HEK293 (cell line): ENCODE measurements at regions not wholly inside any gene's neighbourhood (a gene's known extent, or its start where the extent isn't known, plus 50 kb on each side); places are given as distances from the start of the nearest gene placed in this dataset.
"Not testable (repeated sequence)": the region's sequence is repeated elsewhere in the genome, so short reads cannot be mapped to it uniquely, and the experiment has no call there.

Experiments used
- CTCF ChIA-PET: fragments of 350-600 bp; formaldehyde crosslinking; extraction: SDS; loops from one replicate; lab custom pipeline; 2021; ENCODE audit warnings: antibody characterized with exemption; lab: Yijun Ruan, JAX
- POLR2A ChIA-PET: fragments of 300-600 bp; formaldehyde crosslinking; extraction: SDS; loops from one replicate; lab custom pipeline; 2020; ENCODE audit warnings: antibody characterized with exemption, inconsistent platforms; lab: Yijun Ruan, JAX
- H3K27ac ChIP-seq: fragments of 200-500 bp; sonication (Bioruptor generic); 2 replicates; pipeline ENCODE4 v1.5.1; 2014; ENCODE audit warnings: low read depth, low read length, control low read depth, inconsistent platforms; ENCODE audit errors: extremely low read depth
- H3K36me3 ChIP-seq, 2 experiments: fragments of 200-500 bp in 1 of 2; sonication (Bioruptor generic) in 1 of 2; 1 replicate in 1 of 2; 2 replicates in 1 of 2; pipeline ENCODE4 v1.5.1; 2014 to 2017; ENCODE audit warnings: inconsistent platforms in 2 of 2, low read length in 2 of 2; ENCODE audit not compliant: control insufficient read depth in 2 of 2, insufficient read depth in 1 of 2
- H3K4me1 ChIP-seq: fragments of 200-500 bp; sonication (Bioruptor generic); 2 replicates; pipeline ENCODE4 v1.5.1; 2014; ENCODE audit warnings: mild to moderate bottlenecking, low read length, inconsistent platforms; ENCODE audit not compliant: control insufficient read depth, insufficient read depth
- H3K4me3 ChIP-seq: 2 replicates; pipeline ENCODE4 v1.5.1; 2011; ENCODE audit warnings: low read depth, mild to moderate bottlenecking, control low read depth, low read length, moderate library complexity
- H3K9me3 ChIP-seq: fragments of 200-500 bp; sonication (Bioruptor generic); 2 replicates; pipeline ENCODE4 v1.5.1; 2014; ENCODE audit warnings: low read depth, low read length, inconsistent platforms; ENCODE audit not compliant: control insufficient read depth, insufficient read depth
- KLF9 ChIP-seq: fragments of 450-650 bp; formaldehyde crosslinking; IDR thresholded peaks from 2 replicates; pipeline ENCODE4 v1.5.1; 2016; ENCODE audit warnings: missing biosample characterization, missing genetic modification characterization, low read depth
- SALL2 ChIP-seq: fragments of 450-650 bp; formaldehyde crosslinking; IDR thresholded peaks from 2 replicates; pipeline ENCODE4 v1.5.0; 2017; ENCODE audit warnings: missing biosample characterization, mild to moderate bottlenecking, missing genetic modification characterization, borderline replicate concordance
- ZBTB26 ChIP-seq: fragments of 450-650 bp; formaldehyde crosslinking; optimal IDR thresholded peaks from 2 replicates; pipeline ENCODE3; 2016; ENCODE audit warnings: missing biosample characterization, mild to moderate bottlenecking, missing genetic modification characterization
- ZBTB48 ChIP-seq: fragments of 450-650 bp; formaldehyde crosslinking; IDR thresholded peaks from 2 replicates; pipeline ENCODE4 v1.5.1; 2016; ENCODE audit warnings: missing biosample characterization, missing genetic modification characterization
- ZFHX2 ChIP-seq: fragments of 450-650 bp; formaldehyde crosslinking; conservative IDR thresholded peaks from 2 replicates; pipeline ENCODE4 v1.5.1; 2016; ENCODE audit warnings: missing biosample characterization, missing genetic modification characterization
- ZNF211 ChIP-seq: fragments of 450-650 bp; formaldehyde crosslinking; IDR thresholded peaks from 2 replicates; pipeline ENCODE4 v1.5.1; 2016; ENCODE audit warnings: low read depth, missing biosample characterization, missing genetic modification characterization
- ZNF214 ChIP-seq: fragments of 450-650 bp; formaldehyde crosslinking; IDR thresholded peaks from 2 replicates; pipeline ENCODE4 v1.5.1; 2017; ENCODE audit warnings: missing biosample characterization, mild to moderate bottlenecking, missing genetic modification characterization, borderline replicate concordance
- ZNF221 ChIP-seq: fragments of 450-650 bp; formaldehyde crosslinking; IDR thresholded peaks from 2 replicates; pipeline ENCODE4 v1.5.1; 2017; ENCODE audit warnings: missing biosample characterization, missing genetic modification characterization, borderline replicate concordance
- ZNF274 ChIP-seq, 2 experiments: fragments of 200-500 bp in 1 of 2; fragments of 450-650 bp in 1 of 2; sonication (Bioruptor generic) in 1 of 2; formaldehyde crosslinking in 1 of 2; IDR thresholded peaks; 2 replicates each; pipeline versions ENCODE4 v1.5.1 to v1.6.1; 2014 to 2016; ENCODE audit warnings: borderline replicate concordance in 1 of 2, inconsistent platforms in 1 of 2, low read length in 1 of 2, missing biosample characterization in 1 of 2, missing genetic modification characterization in 1 of 2
- ZNF580 ChIP-seq: fragments of 450-650 bp; formaldehyde crosslinking; IDR thresholded peaks from 2 replicates; pipeline ENCODE4 v1.5.1; 2016; ENCODE audit warnings: missing biosample characterization, missing genetic modification characterization
- ZNF621 ChIP-seq: fragments of 450-650 bp; formaldehyde crosslinking; IDR thresholded peaks from 2 replicates; pipeline ENCODE4 v1.5.1; 2017; ENCODE audit warnings: missing biosample characterization, missing genetic modification characterization
- TF ChIP-seq, protein P1 (sequence below): fragments of 450-650 bp; formaldehyde crosslinking; IDR thresholded peaks from 2 replicates; pipeline ENCODE4 v1.5.1; 2016; ENCODE audit warnings: missing biosample characterization, missing genetic modification characterization
- TF ChIP-seq, protein P2 (sequence below): fragments of 450-650 bp; formaldehyde crosslinking; IDR thresholded peaks from 2 replicates; pipeline ENCODE4 v1.5.1; 2017; ENCODE audit warnings: missing biosample characterization, missing genetic modification characterization

DNA sequence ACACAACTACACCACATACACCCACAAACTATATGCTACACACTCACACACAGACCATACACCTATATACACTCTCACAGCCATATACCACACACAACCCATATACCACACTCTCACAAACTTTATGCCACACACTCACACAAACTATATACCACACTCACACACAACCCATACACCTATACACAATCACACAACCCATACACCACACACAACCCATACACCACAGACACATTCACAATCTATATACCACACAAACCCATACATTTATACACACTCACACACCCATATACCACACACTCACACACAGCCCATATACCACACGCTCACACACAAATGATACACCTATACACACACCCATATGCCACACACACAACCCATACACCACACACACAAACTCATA is 163.3 kb downstream of the TMEM121 start:
- CTCF ChIA-PET, result no interaction called here
- Histone ChIP-seq H3K36me3 (no peaks in the 10 kb centered on the region), H3K4me1 (no peaks in the 10 kb centered on the region), H3K27ac (no peak overlapping the region), H3K9me3 (no peaks in the 10 kb centered on the region), H3K4me3 (no peak overlapping the region)
- POLR2A ChIA-PET, result no interaction called here
- TF ChIP-seq ZNF214, result no peak
- peak; percentile 100 for TF ChIP-seq ZNF211 (tag by site-specific recombination)

GRCh38 chr14:105690671-105691070 is 164.3 kb downstream of the TMEM121 start:
- no peak overlapping the region for H3K27ac ChIP-seq
- H3K4me1 ChIP-seq, result no peaks in the 10 kb centered on the region
- H3K36me3 ChIP-seq, result no peaks in the 10 kb centered on the region
- TF ChIP-seq ZNF621 (0 out of 2 replicates have a peak, but pooled peaks have one; percentile 53), ZNF580 (0 out of 2 replicates have a peak, but pooled peaks have one; percentile 9), ZBTB48 (tag by site-specific recombination) (no peak), ZNF221 (tag by site-specific recombination) (no peak), ZBTB26 (peak; percentile 7), ZNF274 (IDR thresholded peaks at IDR 0.05; ENCODE audit: low read length) (no peak), ZNF274 (tag by site-specific recombination; IDR thresholded peaks at IDR 0.05; ENCODE audit: borderline replicate concordance) (0 out of 2 replicates have a peak, but pooled peaks have one; percentile 33), KLF9 (tag by site-specific recombination) (no peak), SALL2 (peak; percentile 60), ZFHX2 (tag by site-specific recombination) (0 out of 2 replicates have a peak, but pooled peaks have one; percentile 23)
- TF ChIP-seq, protein P1, sequence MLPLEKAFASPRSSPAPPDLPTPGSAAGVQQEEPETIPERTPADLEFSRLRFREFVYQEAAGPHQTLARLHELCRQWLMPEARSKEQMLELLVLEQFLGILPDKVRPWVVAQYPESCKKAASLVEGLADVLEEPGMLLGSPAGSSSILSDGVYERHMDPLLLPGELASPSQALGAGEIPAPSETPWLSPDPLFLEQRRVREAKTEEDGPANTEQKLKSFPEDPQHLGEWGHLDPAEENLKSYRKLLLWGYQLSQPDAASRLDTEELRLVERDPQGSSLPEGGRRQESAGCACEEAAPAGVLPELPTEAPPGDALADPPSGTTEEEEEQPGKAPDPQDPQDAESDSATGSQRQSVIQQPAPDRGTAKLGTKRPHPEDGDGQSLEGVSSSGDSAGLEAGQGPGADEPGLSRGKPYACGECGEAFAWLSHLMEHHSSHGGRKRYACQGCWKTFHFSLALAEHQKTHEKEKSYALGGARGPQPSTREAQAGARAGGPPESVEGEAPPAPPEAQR (tag by site-specific recombination), result 0 out of 2 replicates have a peak, but pooled peaks have one; percentile 56
- TF ChIP-seq, protein P2, sequence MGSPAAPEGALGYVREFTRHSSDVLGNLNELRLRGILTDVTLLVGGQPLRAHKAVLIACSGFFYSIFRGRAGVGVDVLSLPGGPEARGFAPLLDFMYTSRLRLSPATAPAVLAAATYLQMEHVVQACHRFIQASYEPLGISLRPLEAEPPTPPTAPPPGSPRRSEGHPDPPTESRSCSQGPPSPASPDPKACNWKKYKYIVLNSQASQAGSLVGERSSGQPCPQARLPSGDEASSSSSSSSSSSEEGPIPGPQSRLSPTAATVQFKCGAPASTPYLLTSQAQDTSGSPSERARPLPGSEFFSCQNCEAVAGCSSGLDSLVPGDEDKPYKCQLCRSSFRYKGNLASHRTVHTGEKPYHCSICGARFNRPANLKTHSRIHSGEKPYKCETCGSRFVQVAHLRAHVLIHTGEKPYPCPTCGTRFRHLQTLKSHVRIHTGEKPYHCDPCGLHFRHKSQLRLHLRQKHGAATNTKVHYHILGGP, result peak; percentile 39; the same call in 1 of the 2 replicates
- no peak overlapping the region for H3K4me3 ChIP-seq
- ChIA-PET CTCF (no interaction called here), POLR2A (no interaction called here)
- H3K9me3 ChIP-seq, result no peaks in the 10 kb centered on the region

- H3K27ac ChIP-seq, H3K36me3 ChIP-seq, H3K4me1 ChIP-seq, POLR2A ChIA-PET, CTCF ChIA-PET, H3K9me3 ChIP-seq, H3K4me3 ChIP-seq: not testable (repeated sequence)
These were observed 165.1 kb downstream of the TMEM121 start for GRCh38 chr14:105691321-105692109.

DNA sequence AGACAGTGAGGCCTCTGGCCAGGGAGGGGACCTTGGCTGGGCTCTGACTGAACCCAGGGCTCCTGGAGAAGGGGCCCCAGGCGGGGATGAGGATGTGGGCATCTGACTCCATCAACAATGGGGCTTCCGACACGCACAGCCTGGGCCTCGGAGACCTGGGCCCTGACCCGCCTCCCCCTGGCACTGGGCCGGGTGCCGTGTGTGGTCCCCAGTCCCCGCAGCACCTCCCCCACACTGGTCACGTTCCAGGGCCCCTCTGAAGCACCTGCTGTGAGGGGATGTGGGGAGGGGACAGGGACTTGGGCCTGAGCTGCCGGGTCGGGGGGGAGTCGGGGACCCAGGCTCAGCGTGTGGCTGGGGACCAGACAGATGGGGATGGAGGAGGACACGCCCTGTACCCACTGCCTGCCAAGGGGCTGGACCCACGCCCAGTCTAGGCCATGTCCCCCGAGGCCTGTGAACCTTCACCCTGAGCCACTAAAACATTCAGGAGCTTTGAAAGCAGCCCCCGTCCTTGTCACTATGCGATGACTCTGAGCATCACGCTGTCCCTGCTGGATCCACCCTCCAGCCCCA is 165.8 kb downstream of the TMEM121 start:
- H3K27ac ChIP-seq, H3K4me1 ChIP-seq, H3K4me3 ChIP-seq, CTCF ChIA-PET, POLR2A ChIA-PET, H3K36me3 ChIP-seq, H3K9me3 ChIP-seq: not testable (repeated sequence)
